ENCODE measurements at regions not wholly inside any gene's neighbourhood (a gene's known extent, or its start where the extent isn't known, plus 50 kb on each side); places are given as distances from the start of the nearest gene placed in this dataset.

GRCh38 chr12:74412606-74413230 lies 124.9 kb upstream of the ATXN7L3B start:
- 46 to 52% methylated on average over 2 of the region's 2 CpGs for WGBS, 2 donors
- Histone ChIP-seq H3K9me3 (no peaks in the 10 kb centered on the region), H3K27me3 (no peaks in the 10 kb centered on the region), H3K4me3 (no peak overlapping the region), H3K4me1 (no peaks in the 10 kb centered on the region), H3K27ac (no peak overlapping the region), H3K36me3 (no peaks in the 10 kb centered on the region)
- ATAC-seq (no peak), DNase-seq (no peak), FAIRE-seq (no peak)
- intact Hi-C loops (cut with DNase I): no loop called here
- peak in 2 of 4 donors; percentile 25 to 33 for TF ChIP-seq CTCF (IDR thresholded peaks at IDR 0.05)

DNA sequence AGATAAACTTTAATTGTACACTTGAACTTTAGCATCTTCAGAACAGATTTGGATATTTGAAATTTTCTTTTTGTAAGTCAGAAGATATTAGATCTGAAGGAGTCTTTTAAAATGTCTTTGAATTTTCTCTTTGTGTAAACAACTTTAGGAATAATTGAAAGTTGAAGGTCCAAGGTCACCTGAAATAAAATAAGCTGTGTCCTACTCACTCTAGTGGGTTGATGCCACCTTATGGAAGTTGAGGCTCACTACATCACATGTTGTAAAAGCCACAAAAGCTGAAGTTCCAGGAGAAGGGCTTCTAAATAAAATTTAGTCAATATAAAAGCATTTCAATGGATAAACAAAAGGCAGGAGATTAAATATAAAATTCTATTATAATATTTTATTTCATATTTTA lies 122.0 kb upstream of the ATXN7L3B start:
- FAIRE-seq: no peak
- peak in 3 of 4 donors; percentile 61 to 72 (median 70) for ATAC-seq
- Histone ChIP-seq H3K27me3 (no peaks in the 10 kb centered on the region), H3K4me3 (no peak overlapping the region), H3K36me3 (no peaks in the 10 kb centered on the region), H3K27ac (no peak overlapping the region), H3K4me1 (no peaks in the 10 kb centered on the region), H3K9me3 (no peaks in the 10 kb centered on the region)
- TF ChIP-seq CTCF (IDR thresholded peaks at IDR 0.05): peak in 3 of 4 donors; percentile 12 to 22 (median 13)
- intact Hi-C loops (cut with DNase I): no loop called here
- no peak for DNase-seq

DNA sequence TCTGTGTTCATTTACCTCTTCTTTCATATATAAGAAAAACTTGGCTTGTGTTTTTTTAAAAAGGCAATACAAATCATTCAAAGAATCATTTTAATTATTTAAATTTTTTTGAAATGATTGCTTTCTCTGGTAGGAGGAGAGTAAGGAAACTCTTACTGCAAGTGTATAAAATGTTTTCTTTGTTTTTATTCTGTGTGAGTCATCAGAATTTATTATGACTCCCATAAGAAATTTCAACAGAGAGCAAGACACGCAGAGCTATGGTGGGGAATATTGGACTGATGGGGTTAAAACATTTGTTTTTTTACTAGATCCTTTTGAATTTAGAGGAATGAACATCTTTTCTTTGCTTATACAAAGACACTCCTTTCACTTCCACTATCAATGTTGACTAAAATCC lies 119.1 kb upstream of the ATXN7L3B start:
- no peaks in the 10 kb centered on the region for H3K9me3 ChIP-seq
- no peak overlapping the region for H3K27ac ChIP-seq
- intact Hi-C loops (cut with DNase I): no loop called here
- H3K4me1 ChIP-seq: no peaks in the 10 kb centered on the region
- 82 to 92% methylated on average over 1 of the region's 1 CpG for WGBS, 2 donors
- ATAC-seq (no peak), FAIRE-seq (no peak), DNase-seq (no peak)
- no peak for TF ChIP-seq CTCF (IDR thresholded peaks at IDR 0.05)
- H3K4me3 ChIP-seq: no peak overlapping the region
- no peaks in the 10 kb centered on the region for H3K27me3 ChIP-seq
- no peaks in the 10 kb centered on the region for H3K36me3 ChIP-seq

- 2 to 12% methylated on average over 1 of the region's 1 CpG for WGBS, 2 donors
- Histone ChIP-seq H3K36me3 (no peaks in the 10 kb centered on the region), H3K4me3 (no peak overlapping the region), H3K4me1 (no peaks in the 10 kb centered on the region), H3K27me3 (no peaks in the 10 kb centered on the region), H3K27ac (no peak overlapping the region), H3K9me3 (no peaks in the 10 kb centered on the region)
- DNase-seq (no peak), ATAC-seq (no peak), FAIRE-seq (no peak)
- intact Hi-C loops (cut with DNase I): no loop called here
- no peak for TF ChIP-seq CTCF (IDR thresholded peaks at IDR 0.05)
Measured at GRCh38 chr12:74424778-74425177, 112.9 kb upstream of the ATXN7L3B start.

GRCh38 chr12:74426091-74426490 lies 111.5 kb upstream of the ATXN7L3B start:
- no peaks in the 10 kb centered on the region for H3K27me3 ChIP-seq
- no peak overlapping the region for H3K4me3 ChIP-seq
- TF ChIP-seq CTCF (IDR thresholded peaks at IDR 0.05): no peak
- no peaks in the 10 kb centered on the region for H3K4me1 ChIP-seq
- intact Hi-C loops (cut with DNase I): no loop called here
- DNase-seq: no peak
- H3K9me3 ChIP-seq: no peaks in the 10 kb centered on the region
- FAIRE-seq: no peak
- H3K27ac ChIP-seq: no peak overlapping the region
- no peak for ATAC-seq
- no peaks in the 10 kb centered on the region for H3K36me3 ChIP-seq
